Heart left ventricle (tissue), 13 donors: ENCODE measurements at regions not wholly inside any gene's neighbourhood (a gene's known extent, or its start where the extent isn't known, plus 50 kb on each side); places are given as distances from the start of the nearest gene placed in this dataset.

ENCODE experiments used
- POLR2A ChIP-seq, 2 donors: fragments of 450-650 bp; IDR thresholded peaks; one replicate each; pipeline ENCODE4 v1.6.1; 2017; ENCODE audit warnings: antibody characterized with exemption in 2 of 2, mild to moderate bottlenecking in 2 of 2, moderate library complexity in 2 of 2
- TF ChIP-seq, protein P1 (sequence below), 12 donors: fragments of 200-600 bp; sonication (generic) in 4 of 12; IDR thresholded peaks; one replicate each; pipeline versions ENCODE4 v1.5.0 to v1.8.0; 2018 to 2022; ENCODE audit warnings: antibody characterized with exemption in 12 of 12, mild to moderate bottlenecking in 5 of 12
- donor health status: ischemic (EF 13 %, LVEDD 7.1; RV severe dilation, severe dysfunction).
- donor health status: DM: no; HTN: yes; CAD: no.
- donor health status: DM: no; HTN: no; CAD: no.
- donor health status: ischemic (EF 25% LVEDD 6.9; RV normal size, moderate dysfunction).
- donor health status: ischemic (EF 25% LVEDD 5.7; RV mildly dilated, moderate dysfunction).
- donor health status: ischemic (EF 35%, LVEDD 5.7; RV mildly dilated, moderate dysfunction).
- donor health status: nonischemic (EF 11% LVEDD 7.7; RV severe dilation, severe dysfunction).
- donor health status: DM: yes; HTN: yes; CAD: no.
- donor health status: PGD.
- donor health status: ischemic (EF 29% LVEDD 5.4; RV normal size, mild dysfunction).
- donor health status: nonischemic (EF 23%, LVEDD 6.1; RV moderate dilation, normal function).

DNA sequence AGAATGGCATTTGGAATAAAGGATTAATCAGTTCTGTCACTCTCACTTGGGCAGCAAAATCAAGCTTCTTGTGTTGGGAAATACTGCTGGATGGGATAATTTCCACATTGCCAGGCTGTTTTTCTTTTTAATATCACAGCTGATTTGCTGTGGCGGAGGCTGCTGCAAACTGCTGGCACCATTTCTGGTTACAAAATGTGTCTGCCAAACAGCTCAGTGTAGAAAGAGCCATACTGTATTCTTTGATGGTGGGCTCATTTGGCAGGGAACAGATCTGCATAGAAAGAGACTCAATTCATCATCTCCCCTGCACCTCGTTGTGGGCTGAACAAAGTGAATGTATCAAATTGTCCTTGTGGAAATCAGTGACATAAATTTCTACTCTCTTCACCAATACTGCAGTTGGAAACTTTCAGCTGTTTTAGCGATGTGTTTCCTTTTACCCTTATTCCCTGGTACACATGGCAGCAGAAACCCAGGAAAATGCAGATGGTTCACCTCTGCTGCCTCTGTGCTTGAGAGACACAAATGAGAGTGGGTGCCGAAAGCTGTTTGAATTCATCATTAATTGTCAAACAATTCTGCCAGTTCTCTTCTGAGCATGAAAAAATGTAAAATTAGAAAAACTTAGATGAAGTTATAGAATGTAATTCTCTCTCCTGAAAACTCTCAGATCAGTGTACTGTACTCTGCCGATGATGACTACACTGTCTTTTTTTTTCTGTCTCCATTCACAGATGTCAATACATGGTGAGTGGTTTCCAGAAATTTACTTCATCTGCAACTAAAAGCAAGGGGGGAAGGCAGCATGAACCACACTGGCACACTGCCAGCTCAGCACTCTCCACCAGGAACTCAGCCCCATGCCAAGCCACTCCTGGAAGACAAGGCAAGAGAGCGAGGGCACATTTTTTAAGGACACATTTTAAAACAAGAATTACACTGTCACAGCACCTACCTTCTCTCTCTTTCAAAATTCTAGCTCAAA, 75.0 kb downstream of the HMHB1 start:
- TF ChIP-seq, protein P1, sequence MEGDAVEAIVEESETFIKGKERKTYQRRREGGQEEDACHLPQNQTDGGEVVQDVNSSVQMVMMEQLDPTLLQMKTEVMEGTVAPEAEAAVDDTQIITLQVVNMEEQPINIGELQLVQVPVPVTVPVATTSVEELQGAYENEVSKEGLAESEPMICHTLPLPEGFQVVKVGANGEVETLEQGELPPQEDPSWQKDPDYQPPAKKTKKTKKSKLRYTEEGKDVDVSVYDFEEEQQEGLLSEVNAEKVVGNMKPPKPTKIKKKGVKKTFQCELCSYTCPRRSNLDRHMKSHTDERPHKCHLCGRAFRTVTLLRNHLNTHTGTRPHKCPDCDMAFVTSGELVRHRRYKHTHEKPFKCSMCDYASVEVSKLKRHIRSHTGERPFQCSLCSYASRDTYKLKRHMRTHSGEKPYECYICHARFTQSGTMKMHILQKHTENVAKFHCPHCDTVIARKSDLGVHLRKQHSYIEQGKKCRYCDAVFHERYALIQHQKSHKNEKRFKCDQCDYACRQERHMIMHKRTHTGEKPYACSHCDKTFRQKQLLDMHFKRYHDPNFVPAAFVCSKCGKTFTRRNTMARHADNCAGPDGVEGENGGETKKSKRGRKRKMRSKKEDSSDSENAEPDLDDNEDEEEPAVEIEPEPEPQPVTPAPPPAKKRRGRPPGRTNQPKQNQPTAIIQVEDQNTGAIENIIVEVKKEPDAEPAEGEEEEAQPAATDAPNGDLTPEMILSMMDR (IDR thresholded peaks at IDR 0.05): no peak
- no peak for TF ChIP-seq POLR2A (IDR thresholded peaks at IDR 0.05)
